DMS153 treated with DMSO at 0.1 percent for 48 hours (cell line): ENCODE measurements at regions not wholly inside any gene's neighbourhood (a gene's known extent, or its start where the extent isn't known, plus 50 kb on each side); places are given as distances from the start of the nearest gene placed in this dataset.
"Not testable (repeated sequence)": the region's sequence is repeated elsewhere in the genome, so short reads cannot be mapped to it uniquely, and the experiment has no call there.

Source experiments
- DNase-seq: peaks from one replicate; lab custom pipeline; 2025; ENCODE audit not compliant: unreplicated experiment; lab: John Stamatoyannopoulos, UW

DNA sequence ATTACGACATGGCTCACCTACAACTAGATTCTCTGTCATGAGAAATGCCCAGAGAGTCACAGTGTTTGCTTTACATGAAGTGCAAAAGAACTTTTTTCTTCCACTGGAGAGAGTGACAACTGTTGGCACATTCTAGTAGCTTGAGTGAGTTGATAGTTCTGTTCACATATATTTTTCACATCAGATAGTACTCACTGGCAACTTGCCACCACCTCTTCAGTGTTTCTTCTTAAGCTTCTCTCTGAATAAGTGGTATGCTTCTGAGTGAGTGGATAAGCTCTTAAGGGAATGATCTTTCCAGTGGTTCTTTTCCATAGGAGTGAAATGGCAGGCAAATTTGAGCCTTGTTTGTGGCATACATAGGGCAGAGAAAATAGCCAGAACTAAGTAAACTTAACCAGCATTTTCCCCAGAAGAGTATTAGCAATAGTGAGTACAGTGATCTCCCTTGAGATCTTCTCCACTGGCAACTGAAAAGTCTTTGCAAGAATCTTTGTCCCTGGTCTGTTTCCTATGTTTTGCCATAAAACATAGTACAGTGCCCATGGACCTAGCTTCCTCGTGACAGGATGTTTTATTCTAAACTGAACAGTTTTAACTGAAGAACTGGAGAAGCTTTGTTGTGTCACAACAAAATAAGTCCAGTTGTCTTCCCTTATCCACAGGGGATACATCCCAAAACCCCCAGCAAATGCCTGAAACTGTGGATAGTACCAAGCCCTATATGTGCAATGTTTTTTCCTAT is 125.4 kb upstream of the CDK13 start:
- no peak for DNase-seq

- no peak for DNase-seq
Observed at GRCh38 chr7:39825401-39825980, 124.6 kb upstream of the CDK13 start.

DNA sequence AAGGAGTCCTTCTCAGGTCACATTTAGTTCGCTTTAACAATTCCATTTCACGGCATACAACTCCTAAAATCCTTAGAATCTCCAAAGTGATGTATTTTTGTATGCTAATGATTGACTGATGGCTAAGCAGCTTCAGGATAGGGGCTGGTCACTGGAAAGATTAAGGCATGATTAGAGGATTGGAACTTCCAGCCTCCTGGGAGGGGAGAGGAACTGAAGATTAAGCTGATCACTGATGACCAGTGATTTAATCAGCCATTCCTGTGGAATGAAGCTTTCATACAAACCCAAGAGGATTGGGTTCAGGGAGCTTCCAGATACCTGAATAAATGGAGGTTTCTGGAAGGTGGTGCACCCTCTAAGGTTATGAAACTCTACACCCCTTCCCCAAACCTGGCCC is 123.9 kb upstream of the CDK13 start:
- no peak for DNase-seq

- no peak for DNase-seq
Observed at GRCh38 chr7:39827571-39827970, 122.5 kb upstream of the CDK13 start.

GRCh38 chr7:39829028-39829427 is 121.0 kb upstream of the CDK13 start:
- DNase-seq, result no peak

- DNase-seq, result no peak
Observed at GRCh38 chr7:39832519-39833085, 117.5 kb upstream of the CDK13 start.

GRCh38 chr7:39833180-39833799 is 116.8 kb upstream of the CDK13 start:
- DNase-seq, result peak; percentile 77

DNA sequence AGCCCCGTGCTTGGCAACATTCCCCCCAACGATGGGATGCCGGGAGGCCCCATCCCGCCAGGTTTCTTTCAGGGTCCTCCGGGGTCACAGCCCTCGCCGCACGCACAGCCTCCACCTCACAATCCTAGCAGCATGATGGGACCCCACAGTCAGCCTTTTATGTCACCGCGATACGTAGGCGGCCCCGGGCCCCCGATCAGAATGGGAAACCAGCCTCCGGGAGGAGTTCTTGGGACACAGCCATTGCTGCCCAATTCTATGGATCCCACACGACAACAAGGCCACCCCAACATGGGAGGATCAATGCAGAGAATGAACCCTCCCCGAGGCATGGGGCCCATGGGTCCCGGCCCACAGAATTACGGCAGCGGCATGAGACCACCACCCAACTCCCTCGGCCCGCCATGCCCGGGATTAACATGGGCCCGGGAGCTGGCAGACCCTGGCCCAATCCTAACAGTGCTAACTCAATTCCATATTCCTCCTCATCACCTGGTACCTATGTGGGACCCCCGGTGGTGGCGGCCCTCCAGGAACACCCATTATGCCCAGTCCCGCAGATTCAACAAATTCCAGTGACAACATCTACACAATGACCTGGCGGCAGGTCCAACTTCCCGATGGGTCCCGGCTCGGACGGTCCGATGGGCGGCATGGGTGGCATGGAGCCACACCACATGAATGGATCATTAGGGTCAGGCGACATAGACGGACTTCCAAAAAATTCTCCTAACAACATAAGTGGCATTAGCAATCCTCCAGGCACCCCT is 116.0 kb upstream of the CDK13 start:
- not testable (repeated sequence) for DNase-seq

DNA sequence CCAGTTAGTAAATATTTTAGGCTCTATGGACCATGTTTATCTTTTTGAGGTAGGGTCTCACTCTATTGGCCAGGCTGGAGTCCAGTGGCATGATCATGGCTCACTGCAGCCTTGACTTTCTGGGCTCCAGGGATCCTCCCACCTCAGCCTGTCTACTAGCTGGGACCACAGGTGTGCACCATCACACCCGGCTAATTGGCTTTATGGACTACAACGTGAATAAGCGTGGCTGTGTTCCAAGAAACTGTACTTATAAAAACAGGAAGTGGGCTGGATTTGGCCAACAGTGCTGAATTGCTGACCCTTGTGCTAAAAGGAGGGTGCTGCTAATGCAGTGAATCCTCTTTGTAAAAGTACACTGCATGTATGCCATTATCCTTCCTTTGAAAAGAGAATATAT is 111.7 kb upstream of the CDK13 start:
- DNase-seq, result peak; percentile 94

GRCh38 chr7:39845006-39845405 is 105.0 kb upstream of the CDK13 start:
- no peak for DNase-seq

DNA sequence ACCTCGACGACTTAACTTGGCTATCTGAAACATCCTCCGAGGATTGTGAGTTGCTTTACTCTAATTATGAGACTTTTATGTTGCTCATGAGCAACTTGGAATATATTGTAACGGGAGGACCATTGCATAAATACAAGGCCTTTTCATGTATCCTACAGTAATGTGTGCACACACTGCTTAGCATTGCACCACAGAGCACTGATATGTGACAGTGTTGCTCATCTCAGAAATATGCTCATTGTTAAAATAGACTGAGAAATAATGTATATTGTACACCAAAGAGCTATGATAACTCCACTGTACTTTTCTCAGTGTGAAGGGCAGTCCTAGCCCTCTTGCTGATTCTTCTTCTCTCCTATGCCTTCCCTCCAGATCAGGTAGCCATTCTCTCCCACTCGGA is 102.8 kb upstream of the CDK13 start:
- no peak for DNase-seq

GRCh38 chr7:39851466-39852045 is 98.5 kb upstream of the CDK13 start:
- no peak for DNase-seq

GRCh38 chr7:39854616-39855324 is 95.3 kb upstream of the CDK13 start:
- not testable (repeated sequence) for DNase-seq

- peak; percentile 20 for DNase-seq
Observed at GRCh38 chr7:39855325-39855674, 94.8 kb upstream of the CDK13 start.

- DNase-seq, result not testable (repeated sequence)
Observed at GRCh38 chr7:39863675-39864322, 86.3 kb upstream of the CDK13 start.

GRCh38 chr7:39869888-39870522 is 80.1 kb upstream of the CDK13 start:
- not testable (repeated sequence) for DNase-seq

DNA sequence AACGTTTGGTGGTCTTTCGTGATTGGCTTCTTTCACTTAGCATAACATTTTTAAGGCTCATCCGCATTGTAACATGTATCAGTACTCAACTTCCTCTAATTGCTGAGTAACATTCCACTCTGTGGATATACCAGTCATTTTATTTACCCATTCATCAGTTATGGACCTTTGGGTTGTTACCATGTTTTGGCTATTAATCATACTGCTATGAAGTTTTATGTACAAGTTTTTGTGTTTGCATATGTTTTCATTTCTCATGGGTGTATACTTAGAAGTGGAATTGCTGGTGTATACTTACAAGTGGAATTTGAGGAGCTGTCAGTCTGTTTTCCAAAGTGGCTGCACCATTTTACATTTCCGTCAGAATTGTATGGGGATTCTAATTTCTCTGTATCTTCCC is 78.4 kb upstream of the CDK13 start:
- not testable (repeated sequence) for DNase-seq

DNA sequence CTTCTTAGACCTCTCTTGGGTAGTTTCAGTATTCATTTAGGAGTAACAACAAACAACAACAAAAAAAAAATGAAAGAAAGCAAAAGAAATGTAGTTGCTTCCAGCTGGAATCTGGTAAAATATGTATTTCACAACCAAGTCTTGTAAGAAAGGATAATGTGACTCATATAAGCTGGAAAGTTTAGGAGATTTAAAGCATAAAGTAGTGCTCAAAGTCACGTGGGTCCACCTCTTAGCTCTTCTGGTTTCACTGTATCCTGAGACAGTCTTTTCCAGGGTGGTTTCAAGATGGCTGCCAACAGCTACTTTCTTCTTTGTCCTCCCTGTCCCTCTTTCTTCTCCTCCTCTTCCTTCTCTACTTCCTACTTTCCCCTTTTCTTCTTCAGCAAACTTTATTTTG is 69.5 kb upstream of the CDK13 start:
- DNase-seq, result no peak

- no peak for DNase-seq
Observed at GRCh38 chr7:39882148-39882784, 67.8 kb upstream of the CDK13 start.
